GM23338 (cell line): ENCODE measurements at regions not wholly inside any gene's neighbourhood (a gene's known extent, or its start where the extent isn't known, plus 50 kb on each side); places are given as distances from the start of the nearest gene placed in this dataset.

ENCODE experiments used
- ATAC-seq: fragments of 200-7000 bp; cut with Tn5 transposase; 3 replicates; pipeline ENCODE4 v1.9.1; 2020
- DNase-seq: peaks from one replicate; pipeline ENCODE4 v3.0.0-alpha.2; 2015; ENCODE audit warnings: low spot score
- H2AFZ ChIP-seq: fragments of 200-600 bp; sonication (generic); 2 replicates; pipeline ENCODE4 v1.8.0; 2016; ENCODE audit warnings: antibody characterized with exemption, mild to moderate bottlenecking, moderate library complexity
- H3F3A ChIP-seq: fragments of 200-600 bp; sonication (generic); replicated peaks from 2 replicates; pipeline ENCODE4 v1.8.0; 2017; ENCODE audit warnings: antibody characterized with exemption, mixed run types, low read depth
- H3K27ac ChIP-seq: fragments of 200-600 bp; sonication (generic); 2 replicates; pipeline ENCODE4 v1.6.1; 2016; ENCODE audit warnings: low read depth
- H3K27me3 ChIP-seq: fragments of 200-600 bp; sonication (generic); 2 replicates; pipeline ENCODE4 v1.8.0; 2016; ENCODE audit warnings: mild to moderate bottlenecking, mixed run types, moderate library complexity; ENCODE audit not compliant: insufficient read depth
- H3K36me3 ChIP-seq: fragments of 200-600 bp; sonication (generic); 2 replicates; pipeline ENCODE4 v1.8.0; 2016; ENCODE audit warnings: mild to moderate bottlenecking; ENCODE audit not compliant: insufficient read depth
- H3K4me1 ChIP-seq: fragments of 200-600 bp; sonication (generic); 2 replicates; pipeline ENCODE4 v1.8.0; 2016; ENCODE audit warnings: mild to moderate bottlenecking, moderate library complexity; ENCODE audit not compliant: insufficient read depth
- H3K4me2 ChIP-seq: fragments of 200-600 bp; sonication (generic); 2 replicates; pipeline ENCODE4 v1.7.1; 2017; ENCODE audit warnings: mixed run types
- H3K4me3 ChIP-seq: fragments of 200-600 bp; sonication (generic); 2 replicates; pipeline ENCODE4 v1.6.1; 2016; ENCODE audit warnings: mixed run types
- H3K79me2 ChIP-seq: fragments of 200-600 bp; sonication (generic); replicated peaks from 2 replicates; pipeline ENCODE4 v1.8.0; 2017; ENCODE audit warnings: mild to moderate bottlenecking; ENCODE audit not compliant: insufficient read depth
- H3K9me2 ChIP-seq: fragments of 200-600 bp; sonication (generic); 2 replicates; pipeline ENCODE4 v1.8.0; 2017; ENCODE audit not compliant: insufficient read depth
- H4K20me1 ChIP-seq: fragments of 200-600 bp; sonication (generic); replicated peaks from 2 replicates; pipeline ENCODE4 v1.8.0; 2017; ENCODE audit warnings: mild to moderate bottlenecking; ENCODE audit not compliant: insufficient read depth
- H3K27ac Mint-ChIP-seq: 2 replicates; pipeline ENCODE4 v1.8.0; 2020; ENCODE audit warnings: inconsistent platforms, mild to moderate bottlenecking, moderate library complexity, mixed read lengths
- H3K27me3 Mint-ChIP-seq: 3 replicates; pipeline ENCODE4 v1.8.0; 2022; ENCODE audit warnings: low read depth, mild to moderate bottlenecking, moderate library complexity, mixed read lengths, inconsistent platforms; ENCODE audit not compliant: insufficient read depth, poor library complexity
- H3K36me3 Mint-ChIP-seq: 3 replicates; pipeline ENCODE4 v1.8.0; 2021; ENCODE audit warnings: low read depth, mild to moderate bottlenecking, inconsistent platforms, moderate library complexity, mixed read lengths
- H3K4me1 Mint-ChIP-seq: 3 replicates; pipeline ENCODE4 v1.8.0; 2020; ENCODE audit warnings: mild to moderate bottlenecking, inconsistent platforms, mixed read lengths
- H3K4me3 Mint-ChIP-seq: 3 replicates; pipeline ENCODE4 v1.8.0; 2021; ENCODE audit warnings: moderate library complexity, mild to moderate bottlenecking, inconsistent platforms, mixed read lengths
- H3K9me3 Mint-ChIP-seq: 3 replicates; pipeline ENCODE4 v1.8.0; 2020; ENCODE audit warnings: moderate library complexity, mild to moderate bottlenecking, inconsistent platforms, mixed read lengths
- EZH2phosphoT487 ChIP-seq: fragments of 200-600 bp; sonication (generic); IDR thresholded peaks from one replicate; pipeline ENCODE4 v1.8.1; 2018; ENCODE audit warnings: antibody characterized with exemption; ENCODE audit not compliant: unreplicated experiment
- NANOG ChIP-seq: IDR thresholded peaks from 2 replicates; pipeline ENCODE4 v1.6.1; 2016; ENCODE audit warnings: antibody characterized with exemption, borderline replicate concordance
- POLR2AphosphoS5 ChIP-seq: IDR thresholded peaks from 2 replicates; pipeline ENCODE4 v1.6.1; 2016; ENCODE audit warnings: antibody characterized with exemption, low read depth
- STAT1 ChIP-seq: IDR thresholded peaks from one replicate; pipeline ENCODE4 v1.6.1; 2016; ENCODE audit warnings: antibody characterized with exemption; ENCODE audit not compliant: unreplicated experiment
- ZNF114 ChIP-seq: fragments of 250-450 bp; sonication (Bioruptor Pico); IDR thresholded peaks from 2 replicates; pipeline ENCODE4 v1.5.0; 2020; ENCODE audit warnings: mild to moderate bottlenecking, moderate library complexity
- ZNF331 ChIP-seq: fragments of 250-450 bp; sonication (Bioruptor Pico); IDR thresholded peaks from 2 replicates; pipeline ENCODE4 v1.5.0; 2020; ENCODE audit warnings: low read depth, mild to moderate bottlenecking, moderate library complexity
- ZNF462 ChIP-seq: fragments of 250-450 bp; sonication (Bioruptor Pico); IDR thresholded peaks from 2 replicates; pipeline ENCODE4 v1.5.0; 2020; ENCODE audit warnings: mild to moderate bottlenecking, moderate library complexity

- no peak for TF ChIP-seq ZNF462 (CRISPR knock-in tag)
- TF ChIP-seq EZH2phosphoT487: no peak
- no peak for TF ChIP-seq NANOG
- TF ChIP-seq ZNF331 (CRISPR knock-in tag): no peak
- TF ChIP-seq STAT1: no peak
- TF ChIP-seq POLR2AphosphoS5: no peak
Measured at GRCh38 chr14:58850011-58850410, 212.2 kb downstream of the DACT1 start (continued).

GRCh38 chr14:58861586-58861985 lies 223.8 kb downstream of the DACT1 start:
- no peaks in the 10 kb centered on the region for H3K9me3 Mint-ChIP-seq
- H3K4me1 ChIP-seq: no peaks in the 10 kb centered on the region
- DNase-seq (no peak), ATAC-seq (no peak)
- H3K9me2 ChIP-seq: no peaks in the 10 kb centered on the region
- H3K4me3 Mint-ChIP-seq: no peak overlapping the region
- H4K20me1 ChIP-seq: no peaks in the 10 kb centered on the region
- no peak overlapping the region for H2AFZ ChIP-seq
- H3K36me3 Mint-ChIP-seq: no peaks in the 10 kb centered on the region
- H3K27ac ChIP-seq: no peak overlapping the region
- H3K36me3 ChIP-seq: no peaks in the 10 kb centered on the region
- H3F3A ChIP-seq: no peaks in the 10 kb centered on the region
- H3K4me1 Mint-ChIP-seq: 0 out of 3 replicates have a peak, but pooled peaks cover 3% of the 10 kb centered on the region
- no peak overlapping the region for H3K27ac Mint-ChIP-seq
- H3K27me3 Mint-ChIP-seq: peaks cover 2% of the 10 kb centered on the region
- H3K27me3 ChIP-seq: no peaks in the 10 kb centered on the region
- no peaks in the 10 kb centered on the region for H3K79me2 ChIP-seq
- H3K4me3 ChIP-seq: no peak overlapping the region
- H3K4me2 ChIP-seq: no peak overlapping the region
- TF ChIP-seq ZNF462 (CRISPR knock-in tag): no peak
- TF ChIP-seq POLR2AphosphoS5: no peak
- no peak for TF ChIP-seq EZH2phosphoT487
- no peak for TF ChIP-seq ZNF331 (CRISPR knock-in tag)
- TF ChIP-seq ZNF114 (CRISPR knock-in tag): no peak
